ENCODE measurements at regions not wholly inside any gene's neighbourhood (a gene's known extent, or its start where the extent isn't known, plus 50 kb on each side); places are given as distances from the start of the nearest gene placed in this dataset.

DNA sequence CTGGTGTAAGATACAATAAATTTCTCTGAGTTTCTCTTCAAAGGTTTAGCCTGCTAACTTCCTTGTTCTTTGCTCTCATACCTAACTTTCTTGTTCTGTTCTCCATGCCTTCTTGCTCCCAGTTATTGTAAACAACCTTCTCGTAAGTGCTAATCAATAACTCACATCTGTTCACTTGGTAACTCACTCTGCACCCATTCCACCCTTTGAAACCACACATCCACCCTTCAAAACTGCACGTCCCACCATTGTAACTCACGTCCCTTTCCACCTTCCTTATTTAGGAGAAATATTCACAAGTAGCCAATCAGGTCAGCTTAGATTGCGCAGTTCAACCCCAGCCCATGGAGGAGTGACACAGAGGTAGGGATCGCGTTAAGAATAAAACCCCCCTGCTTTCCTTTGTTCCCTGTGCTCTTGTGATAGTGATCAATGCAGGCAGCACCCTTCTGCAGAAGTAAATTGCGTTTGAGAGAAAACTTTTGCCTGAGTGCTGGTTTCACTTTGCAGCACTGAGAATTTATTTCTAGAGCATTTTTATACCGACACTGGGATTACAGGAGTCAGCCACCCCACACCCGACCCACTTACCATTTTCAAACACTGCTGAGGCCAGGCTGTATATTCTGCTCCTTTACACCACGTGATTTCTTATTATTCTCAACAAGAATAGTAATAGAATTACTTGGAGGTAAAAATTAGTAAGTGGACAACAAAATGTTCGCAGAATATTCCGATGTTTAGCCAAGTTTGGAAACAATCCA, 789.2 kb upstream of the RGS18 start (continued):
- TF ChIP-seq, protein P1, sequence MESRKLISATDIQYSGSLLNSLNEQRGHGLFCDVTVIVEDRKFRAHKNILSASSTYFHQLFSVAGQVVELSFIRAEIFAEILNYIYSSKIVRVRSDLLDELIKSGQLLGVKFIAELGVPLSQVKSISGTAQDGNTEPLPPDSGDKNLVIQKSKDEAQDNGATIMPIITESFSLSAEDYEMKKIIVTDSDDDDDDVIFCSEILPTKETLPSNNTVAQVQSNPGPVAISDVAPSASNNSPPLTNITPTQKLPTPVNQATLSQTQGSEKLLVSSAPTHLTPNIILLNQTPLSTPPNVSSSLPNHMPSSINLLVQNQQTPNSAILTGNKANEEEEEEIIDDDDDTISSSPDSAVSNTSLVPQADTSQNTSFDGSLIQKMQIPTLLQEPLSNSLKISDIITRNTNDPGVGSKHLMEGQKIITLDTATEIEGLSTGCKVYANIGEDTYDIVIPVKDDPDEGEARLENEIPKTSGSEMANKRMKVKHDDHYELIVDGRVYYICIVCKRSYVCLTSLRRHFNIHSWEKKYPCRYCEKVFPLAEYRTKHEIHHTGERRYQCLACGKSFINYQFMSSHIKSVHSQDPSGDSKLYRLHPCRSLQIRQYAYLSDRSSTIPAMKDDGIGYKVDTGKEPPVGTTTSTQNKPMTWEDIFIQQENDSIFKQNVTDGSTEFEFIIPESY (CRISPR knock-in tag; IDR thresholded peaks at IDR 0.05), result no peak
- TF ChIP-seq HMGN3 (IDR thresholded peaks at IDR 0.05; ENCODE audit: borderline replicate concordance, extremely low read depth, insufficient read length, low read depth, low read length), result no peak
- no peak for TF ChIP-seq PCBP1 (IDR thresholded peaks at IDR 0.05; ENCODE audit: low read depth, low read length, poor library complexity, severe bottlenecking)
- TF ChIP-seq SMAD2 (IDR thresholded peaks at IDR 0.05; ENCODE audit: low read depth, low read length), result no peak
- TF ChIP-seq, protein P2, sequence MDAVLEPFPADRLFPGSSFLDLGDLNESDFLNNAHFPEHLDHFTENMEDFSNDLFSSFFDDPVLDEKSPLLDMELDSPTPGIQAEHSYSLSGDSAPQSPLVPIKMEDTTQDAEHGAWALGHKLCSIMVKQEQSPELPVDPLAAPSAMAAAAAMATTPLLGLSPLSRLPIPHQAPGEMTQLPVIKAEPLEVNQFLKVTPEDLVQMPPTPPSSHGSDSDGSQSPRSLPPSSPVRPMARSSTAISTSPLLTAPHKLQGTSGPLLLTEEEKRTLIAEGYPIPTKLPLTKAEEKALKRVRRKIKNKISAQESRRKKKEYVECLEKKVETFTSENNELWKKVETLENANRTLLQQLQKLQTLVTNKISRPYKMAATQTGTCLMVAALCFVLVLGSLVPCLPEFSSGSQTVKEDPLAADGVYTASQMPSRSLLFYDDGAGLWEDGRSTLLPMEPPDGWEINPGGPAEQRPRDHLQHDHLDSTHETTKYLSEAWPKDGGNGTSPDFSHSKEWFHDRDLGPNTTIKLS (IDR thresholded peaks at IDR 0.05; ENCODE audit: borderline replicate concordance, low read depth), result no peak
- TF ChIP-seq, protein P3, sequence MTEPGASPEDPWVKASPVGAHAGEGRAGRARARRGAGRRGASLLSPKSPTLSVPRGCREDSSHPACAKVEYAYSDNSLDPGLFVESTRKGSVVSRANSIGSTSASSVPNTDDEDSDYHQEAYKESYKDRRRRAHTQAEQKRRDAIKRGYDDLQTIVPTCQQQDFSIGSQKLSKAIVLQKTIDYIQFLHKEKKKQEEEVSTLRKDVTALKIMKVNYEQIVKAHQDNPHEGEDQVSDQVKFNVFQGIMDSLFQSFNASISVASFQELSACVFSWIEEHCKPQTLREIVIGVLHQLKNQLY (CRISPR knock-in tag; conservative IDR thresholded peaks at IDR 0.05), result no peak
- no peak for TF ChIP-seq ZNF707 (CRISPR knock-in tag; conservative IDR thresholded peaks at IDR 0.05)
- TF ChIP-seq, protein P4, sequence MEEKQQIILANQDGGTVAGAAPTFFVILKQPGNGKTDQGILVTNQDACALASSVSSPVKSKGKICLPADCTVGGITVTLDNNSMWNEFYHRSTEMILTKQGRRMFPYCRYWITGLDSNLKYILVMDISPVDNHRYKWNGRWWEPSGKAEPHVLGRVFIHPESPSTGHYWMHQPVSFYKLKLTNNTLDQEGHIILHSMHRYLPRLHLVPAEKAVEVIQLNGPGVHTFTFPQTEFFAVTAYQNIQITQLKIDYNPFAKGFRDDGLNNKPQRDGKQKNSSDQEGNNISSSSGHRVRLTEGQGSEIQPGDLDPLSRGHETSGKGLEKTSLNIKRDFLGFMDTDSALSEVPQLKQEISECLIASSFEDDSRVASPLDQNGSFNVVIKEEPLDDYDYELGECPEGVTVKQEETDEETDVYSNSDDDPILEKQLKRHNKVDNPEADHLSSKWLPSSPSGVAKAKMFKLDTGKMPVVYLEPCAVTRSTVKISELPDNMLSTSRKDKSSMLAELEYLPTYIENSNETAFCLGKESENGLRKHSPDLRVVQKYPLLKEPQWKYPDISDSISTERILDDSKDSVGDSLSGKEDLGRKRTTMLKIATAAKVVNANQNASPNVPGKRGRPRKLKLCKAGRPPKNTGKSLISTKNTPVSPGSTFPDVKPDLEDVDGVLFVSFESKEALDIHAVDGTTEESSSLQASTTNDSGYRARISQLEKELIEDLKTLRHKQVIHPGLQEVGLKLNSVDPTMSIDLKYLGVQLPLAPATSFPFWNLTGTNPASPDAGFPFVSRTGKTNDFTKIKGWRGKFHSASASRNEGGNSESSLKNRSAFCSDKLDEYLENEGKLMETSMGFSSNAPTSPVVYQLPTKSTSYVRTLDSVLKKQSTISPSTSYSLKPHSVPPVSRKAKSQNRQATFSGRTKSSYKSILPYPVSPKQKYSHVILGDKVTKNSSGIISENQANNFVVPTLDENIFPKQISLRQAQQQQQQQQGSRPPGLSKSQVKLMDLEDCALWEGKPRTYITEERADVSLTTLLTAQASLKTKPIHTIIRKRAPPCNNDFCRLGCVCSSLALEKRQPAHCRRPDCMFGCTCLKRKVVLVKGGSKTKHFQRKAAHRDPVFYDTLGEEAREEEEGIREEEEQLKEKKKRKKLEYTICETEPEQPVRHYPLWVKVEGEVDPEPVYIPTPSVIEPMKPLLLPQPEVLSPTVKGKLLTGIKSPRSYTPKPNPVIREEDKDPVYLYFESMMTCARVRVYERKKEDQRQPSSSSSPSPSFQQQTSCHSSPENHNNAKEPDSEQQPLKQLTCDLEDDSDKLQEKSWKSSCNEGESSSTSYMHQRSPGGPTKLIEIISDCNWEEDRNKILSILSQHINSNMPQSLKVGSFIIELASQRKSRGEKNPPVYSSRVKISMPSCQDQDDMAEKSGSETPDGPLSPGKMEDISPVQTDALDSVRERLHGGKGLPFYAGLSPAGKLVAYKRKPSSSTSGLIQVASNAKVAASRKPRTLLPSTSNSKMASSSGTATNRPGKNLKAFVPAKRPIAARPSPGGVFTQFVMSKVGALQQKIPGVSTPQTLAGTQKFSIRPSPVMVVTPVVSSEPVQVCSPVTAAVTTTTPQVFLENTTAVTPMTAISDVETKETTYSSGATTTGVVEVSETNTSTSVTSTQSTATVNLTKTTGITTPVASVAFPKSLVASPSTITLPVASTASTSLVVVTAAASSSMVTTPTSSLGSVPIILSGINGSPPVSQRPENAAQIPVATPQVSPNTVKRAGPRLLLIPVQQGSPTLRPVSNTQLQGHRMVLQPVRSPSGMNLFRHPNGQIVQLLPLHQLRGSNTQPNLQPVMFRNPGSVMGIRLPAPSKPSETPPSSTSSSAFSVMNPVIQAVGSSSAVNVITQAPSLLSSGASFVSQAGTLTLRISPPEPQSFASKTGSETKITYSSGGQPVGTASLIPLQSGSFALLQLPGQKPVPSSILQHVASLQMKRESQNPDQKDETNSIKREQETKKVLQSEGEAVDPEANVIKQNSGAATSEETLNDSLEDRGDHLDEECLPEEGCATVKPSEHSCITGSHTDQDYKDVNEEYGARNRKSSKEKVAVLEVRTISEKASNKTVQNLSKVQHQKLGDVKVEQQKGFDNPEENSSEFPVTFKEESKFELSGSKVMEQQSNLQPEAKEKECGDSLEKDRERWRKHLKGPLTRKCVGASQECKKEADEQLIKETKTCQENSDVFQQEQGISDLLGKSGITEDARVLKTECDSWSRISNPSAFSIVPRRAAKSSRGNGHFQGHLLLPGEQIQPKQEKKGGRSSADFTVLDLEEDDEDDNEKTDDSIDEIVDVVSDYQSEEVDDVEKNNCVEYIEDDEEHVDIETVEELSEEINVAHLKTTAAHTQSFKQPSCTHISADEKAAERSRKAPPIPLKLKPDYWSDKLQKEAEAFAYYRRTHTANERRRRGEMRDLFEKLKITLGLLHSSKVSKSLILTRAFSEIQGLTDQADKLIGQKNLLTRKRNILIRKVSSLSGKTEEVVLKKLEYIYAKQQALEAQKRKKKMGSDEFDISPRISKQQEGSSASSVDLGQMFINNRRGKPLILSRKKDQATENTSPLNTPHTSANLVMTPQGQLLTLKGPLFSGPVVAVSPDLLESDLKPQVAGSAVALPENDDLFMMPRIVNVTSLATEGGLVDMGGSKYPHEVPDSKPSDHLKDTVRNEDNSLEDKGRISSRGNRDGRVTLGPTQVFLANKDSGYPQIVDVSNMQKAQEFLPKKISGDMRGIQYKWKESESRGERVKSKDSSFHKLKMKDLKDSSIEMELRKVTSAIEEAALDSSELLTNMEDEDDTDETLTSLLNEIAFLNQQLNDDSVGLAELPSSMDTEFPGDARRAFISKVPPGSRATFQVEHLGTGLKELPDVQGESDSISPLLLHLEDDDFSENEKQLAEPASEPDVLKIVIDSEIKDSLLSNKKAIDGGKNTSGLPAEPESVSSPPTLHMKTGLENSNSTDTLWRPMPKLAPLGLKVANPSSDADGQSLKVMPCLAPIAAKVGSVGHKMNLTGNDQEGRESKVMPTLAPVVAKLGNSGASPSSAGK (IDR thresholded peaks at IDR 0.05), result no peak
- no peak for TF ChIP-seq KLF16 (IDR thresholded peaks at IDR 0.05)
- no peak for TF ChIP-seq EP300 (IDR thresholded peaks at IDR 0.05; ENCODE audit: low read length)
